ENCODE measurements at regions not wholly inside any gene's neighbourhood (a gene's known extent, or its start where the extent isn't known, plus 50 kb on each side); places are given as distances from the start of the nearest gene placed in this dataset.
A peak's percentile ranks its signal among the peaks of the same experiment; 100 is the strongest.
"Not testable (repeated sequence)": the region's sequence is repeated elsewhere in the genome, so short reads cannot be mapped to it uniquely, and the experiment has no call there.

- DNase-seq (ENCODE audit: low read depth in 2 of 3, low spot score in 1 of 3) = not testable (repeated sequence)
These were observed 112.3 kb downstream of the GGTLC2 start for GRCh38 chr22:22756551-22757201.

DNA sequence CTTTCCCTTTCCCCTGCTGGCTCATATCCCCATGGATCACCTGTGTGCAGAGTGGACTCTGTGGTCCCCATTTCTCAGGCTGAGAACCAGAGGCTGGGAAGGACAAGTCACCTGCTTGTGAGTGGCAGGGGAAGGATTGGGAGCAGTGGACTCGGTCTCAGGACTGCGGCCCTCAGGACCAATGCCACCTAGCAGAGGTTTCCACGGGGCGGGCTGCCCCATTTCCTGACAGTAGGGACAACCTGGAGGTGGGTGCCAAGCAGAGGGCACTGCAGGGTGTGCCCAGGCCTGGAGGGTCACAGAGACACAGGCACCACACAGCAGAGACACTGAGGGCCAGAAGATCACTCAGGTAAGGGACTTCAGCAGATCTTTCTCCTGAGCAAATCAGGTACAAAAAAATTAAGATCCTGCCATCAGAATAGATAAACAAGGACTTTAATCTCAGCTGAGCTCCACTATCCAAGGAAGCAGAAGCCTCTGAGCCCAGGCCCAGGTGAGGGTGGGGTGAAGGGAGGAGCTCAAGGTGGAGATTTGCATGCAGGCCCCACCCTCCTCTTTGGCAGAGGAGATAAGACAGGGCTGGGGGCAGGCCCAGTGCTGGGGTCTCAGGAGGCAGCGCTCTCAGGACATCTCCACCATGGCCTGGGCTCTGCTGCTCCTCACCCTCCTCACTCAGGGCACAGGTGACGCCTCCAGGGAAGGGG, 113.8 kb downstream of the GGTLC2 start:
- not testable (repeated sequence) for DNase-seq (ENCODE audit: low read depth in 2 of 3, low spot score in 1 of 3)

DNA sequence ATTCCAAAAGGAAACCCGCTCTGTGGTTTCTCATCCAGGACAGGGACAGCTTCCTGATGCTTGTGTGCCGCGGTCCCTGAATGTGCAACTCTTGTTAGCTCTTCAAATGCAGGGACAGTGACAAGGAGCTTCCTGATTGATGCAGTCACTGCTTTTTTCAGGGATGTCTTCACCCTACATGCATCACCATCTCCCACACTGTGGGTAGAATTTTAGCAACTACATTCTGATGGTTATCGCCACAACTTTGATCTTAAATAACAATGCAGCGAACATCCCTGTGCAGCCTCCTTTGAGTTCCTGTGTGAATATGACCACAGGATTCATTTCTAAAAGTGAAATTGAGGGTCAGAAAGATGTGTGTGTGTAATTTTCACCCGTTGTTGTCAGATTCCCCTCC, 115.0 kb downstream of the GGTLC2 start:
- no peak for DNase-seq (ENCODE audit: low read depth in 2 of 3, low spot score in 1 of 3)

GRCh38 chr22:22759889-22760546, 115.6 kb downstream of the GGTLC2 start:
- DNase-seq (ENCODE audit: low read depth in 2 of 3, low spot score in 1 of 3) = no peak

GRCh38 chr22:22761606-22761962, 117.2 kb downstream of the GGTLC2 start:
- no peak for DNase-seq (ENCODE audit: low read depth in 2 of 3, low spot score in 1 of 3)

- no peak for DNase-seq (ENCODE audit: low read depth in 2 of 3, low spot score in 1 of 3)
These were observed 117.8 kb downstream of the GGTLC2 start for GRCh38 chr22:22761963-22762772.

- DNase-seq (ENCODE audit: low read depth in 2 of 3, low spot score in 1 of 3) = no peak
These were observed 119.1 kb downstream of the GGTLC2 start for GRCh38 chr22:22763512-22763911.

DNA sequence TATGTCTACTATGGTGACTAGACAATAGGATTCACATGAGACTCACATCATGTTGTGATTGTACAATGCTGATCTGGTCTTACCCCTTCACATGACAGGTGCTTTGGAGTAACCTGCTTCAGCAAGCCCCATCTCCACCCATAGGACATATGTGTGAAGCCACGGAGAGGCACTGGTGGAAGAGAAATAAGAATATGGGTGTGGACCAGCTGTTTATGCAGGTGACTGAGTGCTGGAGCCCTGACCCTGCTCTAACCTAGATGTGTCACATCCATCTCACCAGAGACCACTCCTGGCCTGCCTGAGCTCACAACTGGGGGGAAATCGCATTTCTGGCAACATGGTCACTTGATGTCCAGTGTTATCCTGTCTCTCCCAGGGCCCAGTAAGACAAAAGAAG, 119.7 kb downstream of the GGTLC2 start:
- no peak for DNase-seq (ENCODE audit: low read depth in 2 of 3, low spot score in 1 of 3)

GRCh38 chr22:22767876-22768602, 119.6 kb upstream of the IGLL5 start:
- no peak for DNase-seq (ENCODE audit: low read depth in 2 of 3, low spot score in 1 of 3)

- no peak for DNase-seq (ENCODE audit: low read depth in 2 of 3, low spot score in 1 of 3)
These were observed 118.7 kb upstream of the IGLL5 start for GRCh38 chr22:22768885-22769284.

GRCh38 chr22:22769434-22770279, 118.0 kb upstream of the IGLL5 start:
- DNase-seq (ENCODE audit: low read depth in 2 of 3, low spot score in 1 of 3) = no peak

DNA sequence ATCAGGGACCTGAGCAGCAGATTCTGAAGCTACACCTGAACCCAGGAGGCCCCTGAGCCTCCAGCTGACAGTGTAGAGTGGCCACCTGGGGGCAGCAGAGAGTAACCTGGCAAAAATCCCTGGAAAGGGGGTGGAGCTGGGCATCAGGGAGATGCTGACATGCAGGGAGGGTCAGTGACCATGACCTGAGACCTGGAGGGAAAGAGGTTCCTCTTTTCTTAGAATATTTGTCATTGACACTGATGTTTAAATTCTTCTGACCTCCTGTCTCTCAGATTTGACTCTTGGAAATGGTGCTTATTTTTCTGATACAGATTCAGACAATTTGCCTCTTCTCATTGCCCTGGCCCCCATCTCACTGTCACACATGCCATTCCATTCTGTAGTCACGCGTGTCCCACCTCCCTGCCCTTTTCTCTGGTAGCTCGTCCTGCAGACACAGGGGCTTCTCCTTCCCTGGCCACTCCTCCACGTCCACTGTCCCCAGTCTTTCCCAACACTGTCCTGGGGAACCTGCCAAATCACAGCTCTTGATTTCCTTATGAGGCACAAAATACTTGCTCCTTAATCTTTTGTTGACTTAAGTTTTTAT, 117.2 kb upstream of the IGLL5 start:
- DNase-seq (ENCODE audit: low read depth in 2 of 3, low spot score in 1 of 3) = peak in 2 of 3 donors; percentile 18 to 56

DNA sequence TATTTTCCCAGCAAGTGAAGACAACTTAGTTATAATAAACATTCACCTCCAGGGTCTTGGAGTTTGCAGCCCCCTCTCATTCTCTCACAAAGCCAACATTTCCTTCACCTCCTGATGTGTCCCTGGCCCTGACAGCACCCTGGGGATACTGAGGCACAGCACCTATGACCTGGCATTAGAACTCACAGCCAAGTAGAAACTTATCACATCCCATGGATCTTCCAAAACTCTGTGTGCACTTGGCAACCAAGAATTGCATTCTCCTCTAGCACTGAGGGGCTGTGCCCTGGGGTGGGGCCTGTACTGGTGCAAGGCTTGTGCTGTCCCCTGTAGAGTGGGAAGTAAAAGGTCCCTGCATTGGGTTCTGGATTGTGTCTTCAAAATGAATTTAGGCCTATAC, 116.7 kb upstream of the IGLL5 start:
- no peak for DNase-seq (ENCODE audit: low read depth in 2 of 3, low spot score in 1 of 3)

DNA sequence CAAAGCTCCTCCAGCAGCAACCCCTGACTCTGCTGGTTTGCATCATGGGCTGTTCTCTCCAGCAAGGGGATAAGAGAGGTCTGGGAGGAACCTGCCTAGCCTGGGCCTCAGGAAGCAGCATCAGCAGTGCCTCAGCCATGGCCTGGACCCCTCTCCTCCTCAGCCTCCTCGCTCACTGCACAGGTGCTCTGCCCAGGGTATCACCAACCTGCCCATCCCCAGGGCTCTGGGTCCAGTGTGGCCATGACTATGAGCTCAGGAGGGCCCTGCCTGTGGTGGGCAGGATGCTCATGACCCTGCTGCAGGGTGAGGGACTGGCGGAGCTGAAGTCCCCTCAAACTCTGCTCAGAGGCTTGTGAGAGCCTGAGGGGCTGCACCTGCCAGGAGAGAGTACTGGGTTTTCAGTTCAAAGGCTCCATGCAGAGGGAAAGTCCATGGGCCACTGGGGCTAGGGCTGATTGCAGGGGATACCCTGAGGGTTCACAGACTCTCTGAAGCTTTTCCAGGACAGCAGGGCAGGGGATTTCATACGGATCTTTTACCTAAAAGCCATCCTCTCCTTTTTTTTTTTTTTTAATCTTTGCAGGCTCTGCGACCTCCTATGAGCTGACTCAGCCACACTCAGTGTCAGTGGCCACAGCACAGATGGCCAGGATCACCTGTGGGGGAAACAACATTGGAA, 115.8 kb upstream of the IGLL5 start:
- no peak for DNase-seq (ENCODE audit: low read depth in 2 of 3, low spot score in 1 of 3)

DNA sequence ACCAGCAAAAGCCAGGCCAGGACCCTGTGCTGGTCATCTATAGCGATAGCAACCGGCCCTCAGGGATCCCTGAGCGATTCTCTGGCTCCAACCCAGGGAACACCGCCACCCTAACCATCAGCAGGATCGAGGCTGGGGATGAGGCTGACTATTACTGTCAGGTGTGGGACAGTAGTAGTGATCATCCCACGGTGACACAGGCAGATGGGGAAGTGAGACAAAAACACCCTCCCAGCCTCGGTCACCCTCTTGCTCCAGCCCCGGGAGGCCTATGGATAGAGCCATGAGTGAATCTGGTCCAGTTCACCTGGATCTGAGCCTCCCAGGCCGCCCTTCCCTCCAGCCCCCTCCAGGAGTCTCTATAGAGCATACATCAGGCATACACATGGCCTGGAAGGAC, 115.2 kb upstream of the IGLL5 start:
- no peak for DNase-seq (ENCODE audit: low read depth in 2 of 3, low spot score in 1 of 3)

- no peak for DNase-seq (ENCODE audit: low read depth in 2 of 3, low spot score in 1 of 3)
These were observed 114.7 kb upstream of the IGLL5 start for GRCh38 chr22:22772883-22773282.

GRCh38 chr22:22773427-22773826, 114.2 kb upstream of the IGLL5 start:
- no peak for DNase-seq (ENCODE audit: low read depth in 2 of 3, low spot score in 1 of 3)

DNA sequence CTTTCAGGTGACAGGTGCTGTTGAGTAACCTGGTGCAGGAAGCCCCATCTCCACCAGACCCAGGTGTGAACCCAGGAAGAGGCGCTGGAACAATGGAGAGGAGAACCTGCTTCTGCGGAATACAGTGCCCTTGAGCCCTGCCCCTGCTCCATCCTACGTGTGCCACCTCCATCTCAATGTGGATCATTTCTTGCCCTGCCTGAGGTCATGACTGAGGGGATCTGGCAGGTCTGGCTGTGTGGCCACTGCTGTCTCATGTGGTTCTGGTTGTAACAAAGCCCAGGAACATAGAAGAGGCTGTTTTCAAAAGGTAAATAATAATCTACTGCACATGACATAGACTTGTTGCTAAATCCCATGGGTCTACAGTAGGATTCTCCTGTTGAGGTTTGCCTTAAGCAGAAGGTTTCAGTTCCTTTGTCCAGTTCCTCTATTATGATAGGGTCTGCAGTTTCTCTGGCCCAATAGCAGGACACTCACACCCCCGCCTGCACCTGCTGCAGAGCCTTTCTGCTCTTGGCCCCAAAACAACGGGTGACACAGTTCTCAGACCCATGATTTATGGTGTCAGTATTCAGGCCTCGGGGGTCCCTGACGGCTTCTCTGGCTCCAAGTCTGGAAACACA, 113.5 kb upstream of the IGLL5 start:
- no peak for DNase-seq (ENCODE audit: low read depth in 2 of 3, low spot score in 1 of 3)

DNA sequence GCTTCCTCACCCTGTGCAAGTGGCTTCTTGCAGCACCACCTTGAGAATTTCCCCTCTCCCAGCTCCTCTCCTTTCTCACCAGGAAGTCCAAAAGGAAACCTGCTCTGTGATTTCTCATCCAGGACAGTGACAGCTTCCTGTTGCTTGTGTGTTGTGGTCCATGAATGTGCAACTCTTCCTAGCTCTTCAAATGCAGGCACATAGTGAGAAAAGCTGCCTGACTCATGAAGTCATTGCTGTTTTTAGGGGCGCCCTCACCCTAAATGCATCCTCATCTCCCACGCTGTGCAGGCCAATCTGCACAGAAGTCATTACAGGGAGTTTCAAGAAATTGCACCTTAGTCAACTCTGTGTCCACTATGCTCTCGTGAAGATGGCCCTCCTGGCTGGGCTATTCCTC, 112.9 kb upstream of the IGLL5 start:
- not testable (repeated sequence) for DNase-seq (ENCODE audit: low read depth in 2 of 3, low spot score in 1 of 3)

Measured in stimulated activated CD4-positive, alpha-beta T cell treated with anti-CD3 and anti-CD28 coated beads, Interleukin-12 subunit alpha, Interleukin-12 subunit beta, amount 100 ng/mL, for 48 hours (primary cell).